OCI-LY3 (cell line): ENCODE measurements at regions not wholly inside any gene's neighbourhood (a gene's known extent, or its start where the extent isn't known, plus 50 kb on each side); places are given as distances from the start of the nearest gene placed in this dataset.

ENCODE experiments used
- CTCF ChIP-seq: fragments of 200-600, 300-600 bp; sonication (generic); IDR thresholded peaks from 2 replicates; pipeline ENCODE4 v1.5.1; 2014; ENCODE audit warnings: antibody characterized with exemption, low read length, low read depth
- EZH2phosphoT487 ChIP-seq: fragments of 200-600 bp; shearing (Covaris generic); IDR thresholded peaks from 2 replicates; pipeline ENCODE4 v1.6.1; 2018; ENCODE audit warnings: antibody characterized with exemption, mixed run types, low read depth

- TF ChIP-seq CTCF (no peak), EZH2phosphoT487 (no peak)
Observed at GRCh38 chr5:26519245-26519644, 519.1 kb downstream of the CDH9 start.
